MM.1S (cell line): ENCODE measurements at regions not wholly inside any gene's neighbourhood (a gene's known extent, or its start where the extent isn't known, plus 50 kb on each side); places are given as distances from the start of the nearest gene placed in this dataset.

Experiments
- DNase-seq: peaks from one replicate; pipeline ENCODE4 v3.0.0-alpha.2; 2015
- H2AFZ ChIP-seq: fragments of 300-600 bp; sonication (generic); 2 replicates; pipeline ENCODE4 v1.6.0; 2016; ENCODE audit warnings: antibody characterized with exemption, low read length
- H3F3A ChIP-seq: fragments of 300-600 bp; sonication (generic); 2 replicates; pipeline ENCODE4 v1.6.1; 2016; ENCODE audit warnings: mild to moderate bottlenecking, antibody characterized with exemption, low read length, moderate library complexity, mixed read lengths; ENCODE audit not compliant: insufficient read depth
- H3K27ac ChIP-seq: fragments of 300-600 bp; sonication (generic); 2 replicates; pipeline ENCODE4 v1.5.1; 2016; ENCODE audit warnings: mild to moderate bottlenecking, low read length
- H3K27me3 ChIP-seq: fragments of 300-600 bp; sonication (generic); replicated peaks from 2 replicates; pipeline ENCODE4 v1.6.0; 2016; ENCODE audit warnings: low read length; ENCODE audit not compliant: insufficient read depth
- H3K36me3 ChIP-seq: fragments of 300-600 bp; sonication (generic); replicated peaks from 2 replicates; pipeline ENCODE4 v1.6.1; 2016; ENCODE audit warnings: mild to moderate bottlenecking, low read length, mixed read lengths; ENCODE audit not compliant: insufficient read depth
- H3K4me1 ChIP-seq: fragments of 300-600 bp; sonication (generic); 2 replicates; pipeline ENCODE4 v1.6.1; 2016; ENCODE audit warnings: low read length, mixed read lengths
- H3K4me2 ChIP-seq: fragments of 300-600 bp; sonication (generic); 2 replicates; pipeline ENCODE4 v1.6.0; 2016; ENCODE audit warnings: low read depth, low read length
- H3K4me3 ChIP-seq: fragments of 300-600 bp; sonication (generic); 2 replicates; pipeline ENCODE4 v1.5.1; 2016; ENCODE audit warnings: low read length, mixed read lengths
- H3K79me2 ChIP-seq: fragments of 300-600 bp; sonication (generic); 2 replicates; pipeline ENCODE4 v1.6.1; 2016; ENCODE audit warnings: mixed run types, low read length, mixed read lengths
- H3K9ac ChIP-seq: fragments of 300-600 bp; sonication (generic); 2 replicates; pipeline ENCODE4 v1.6.1; 2016; ENCODE audit warnings: low read length, mixed read lengths
- H3K9me2 ChIP-seq: fragments of 300-600 bp; sonication (generic); replicated peaks from 2 replicates; pipeline ENCODE4 v1.6.1; 2016; ENCODE audit warnings: mild to moderate bottlenecking, low read length, mixed read lengths; ENCODE audit not compliant: insufficient read depth
- H3K9me3 ChIP-seq: fragments of 300-600 bp; sonication (generic); replicated peaks from 2 replicates; pipeline ENCODE4 v1.6.1; 2016; ENCODE audit warnings: mild to moderate bottlenecking, low read length, mixed read lengths; ENCODE audit not compliant: insufficient read depth
- H4K20me1 ChIP-seq: fragments of 300-600 bp; sonication (generic); 2 replicates; pipeline ENCODE4 v1.6.1; 2016; ENCODE audit warnings: mild to moderate bottlenecking, low read length, moderate library complexity, mixed read lengths; ENCODE audit not compliant: insufficient read depth
- EZH2 ChIP-seq: fragments of 300-600 bp; sonication (generic); optimal IDR thresholded peaks from 2 replicates; pipeline ENCODE3; 2017; ENCODE audit warnings: low read depth, mild to moderate bottlenecking, antibody characterized with exemption, low read length, mixed read lengths
- EZH2phosphoT487 ChIP-seq: fragments of 300-600 bp; sonication (generic); IDR thresholded peaks from 2 replicates; pipeline ENCODE4 v1.6.1; 2018; ENCODE audit warnings: antibody characterized with exemption, low read length
- TF ChIP-seq, protein P1 (sequence below): fragments of 300-600 bp; sonication (generic); IDR thresholded peaks from 2 replicates; pipeline ENCODE4 v1.5.1; 2016; ENCODE audit warnings: antibody characterized with exemption, low read length, mixed read lengths

DNA sequence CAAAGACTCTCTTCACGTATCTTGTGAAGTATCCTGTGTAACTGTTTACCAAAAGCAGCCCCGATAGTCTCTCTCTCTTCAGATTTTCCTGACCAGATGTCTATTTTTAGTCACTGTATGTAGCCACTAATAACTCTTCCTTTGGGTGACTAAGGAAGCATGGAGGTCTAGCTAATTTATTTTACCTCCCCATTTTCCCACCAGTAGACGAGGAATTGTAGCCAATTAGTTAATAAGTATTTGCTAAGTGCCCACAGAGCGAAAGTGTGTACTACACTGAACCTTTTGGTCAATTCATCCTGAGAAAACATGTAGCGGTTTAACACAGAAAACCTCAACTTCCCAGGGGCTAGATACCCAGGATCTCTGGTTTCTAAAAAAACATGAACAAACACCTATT lies 180.6 kb downstream of the TBX18 start:
- H3K4me2 ChIP-seq = no peak overlapping the region
- peaks cover 14% of the 10 kb centered on the region for H3K4me1 ChIP-seq
- no peaks in the 10 kb centered on the region for H3K9me3 ChIP-seq
- H3K27ac ChIP-seq = no peak overlapping the region
- H4K20me1 ChIP-seq = no peaks in the 10 kb centered on the region
- no peaks in the 10 kb centered on the region for H3K9me2 ChIP-seq
- H3K36me3 ChIP-seq = no peaks in the 10 kb centered on the region
- no peaks in the 10 kb centered on the region for H3K79me2 ChIP-seq
- DNase-seq = no peak
- no peak overlapping the region for H3K9ac ChIP-seq
- H3K4me3 ChIP-seq = no peak overlapping the region
- H3F3A ChIP-seq = peaks cover 10% of the 10 kb centered on the region
- no peak overlapping the region for H2AFZ ChIP-seq
- TF ChIP-seq EZH2 = no peak
- TF ChIP-seq EZH2phosphoT487 = no peak
- TF ChIP-seq, protein P1, sequence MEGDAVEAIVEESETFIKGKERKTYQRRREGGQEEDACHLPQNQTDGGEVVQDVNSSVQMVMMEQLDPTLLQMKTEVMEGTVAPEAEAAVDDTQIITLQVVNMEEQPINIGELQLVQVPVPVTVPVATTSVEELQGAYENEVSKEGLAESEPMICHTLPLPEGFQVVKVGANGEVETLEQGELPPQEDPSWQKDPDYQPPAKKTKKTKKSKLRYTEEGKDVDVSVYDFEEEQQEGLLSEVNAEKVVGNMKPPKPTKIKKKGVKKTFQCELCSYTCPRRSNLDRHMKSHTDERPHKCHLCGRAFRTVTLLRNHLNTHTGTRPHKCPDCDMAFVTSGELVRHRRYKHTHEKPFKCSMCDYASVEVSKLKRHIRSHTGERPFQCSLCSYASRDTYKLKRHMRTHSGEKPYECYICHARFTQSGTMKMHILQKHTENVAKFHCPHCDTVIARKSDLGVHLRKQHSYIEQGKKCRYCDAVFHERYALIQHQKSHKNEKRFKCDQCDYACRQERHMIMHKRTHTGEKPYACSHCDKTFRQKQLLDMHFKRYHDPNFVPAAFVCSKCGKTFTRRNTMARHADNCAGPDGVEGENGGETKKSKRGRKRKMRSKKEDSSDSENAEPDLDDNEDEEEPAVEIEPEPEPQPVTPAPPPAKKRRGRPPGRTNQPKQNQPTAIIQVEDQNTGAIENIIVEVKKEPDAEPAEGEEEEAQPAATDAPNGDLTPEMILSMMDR = no peak
- no peaks in the 10 kb centered on the region for H3K27me3 ChIP-seq

DNA sequence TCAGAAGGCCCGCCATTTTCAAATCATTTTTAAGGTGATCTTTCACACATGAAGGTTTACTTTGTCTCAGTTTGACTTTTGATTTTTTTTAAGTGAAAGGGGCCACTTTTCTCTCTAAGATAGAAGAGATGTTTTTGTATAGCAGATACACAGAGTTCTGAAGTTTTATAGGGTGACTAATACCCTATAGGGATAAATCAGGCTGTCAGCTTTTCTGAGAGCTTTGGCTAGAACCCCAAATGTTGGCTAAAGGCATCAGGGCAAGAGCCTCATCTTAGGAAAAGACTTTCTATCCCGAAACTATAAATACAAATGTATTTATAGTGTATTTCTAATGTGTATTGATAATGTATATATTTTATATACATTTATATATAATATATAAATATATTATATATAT lies 181.4 kb downstream of the TBX18 start:
- H3K4me2 ChIP-seq = no peak overlapping the region
- H3K36me3 ChIP-seq = no peaks in the 10 kb centered on the region
- H3K27me3 ChIP-seq = no peaks in the 10 kb centered on the region; the same call in 1 of the 2 replicates
- no peak overlapping the region for H3K9ac ChIP-seq
- DNase-seq = no peak
- peaks cover 10% of the 10 kb centered on the region for H3F3A ChIP-seq
- H3K79me2 ChIP-seq = no peaks in the 10 kb centered on the region
- no peak overlapping the region for H3K4me3 ChIP-seq
- H3K9me3 ChIP-seq = no peaks in the 10 kb centered on the region
- TF ChIP-seq, protein P1 = no peak
- no peak for TF ChIP-seq EZH2
- TF ChIP-seq EZH2phosphoT487 = no peak
- no peaks in the 10 kb centered on the region for H3K9me2 ChIP-seq
- H3K4me1 ChIP-seq = peaks cover 14% of the 10 kb centered on the region
- no peak overlapping the region for H2AFZ ChIP-seq
- H3K27ac ChIP-seq = no peak overlapping the region
- no peaks in the 10 kb centered on the region for H4K20me1 ChIP-seq

DNA sequence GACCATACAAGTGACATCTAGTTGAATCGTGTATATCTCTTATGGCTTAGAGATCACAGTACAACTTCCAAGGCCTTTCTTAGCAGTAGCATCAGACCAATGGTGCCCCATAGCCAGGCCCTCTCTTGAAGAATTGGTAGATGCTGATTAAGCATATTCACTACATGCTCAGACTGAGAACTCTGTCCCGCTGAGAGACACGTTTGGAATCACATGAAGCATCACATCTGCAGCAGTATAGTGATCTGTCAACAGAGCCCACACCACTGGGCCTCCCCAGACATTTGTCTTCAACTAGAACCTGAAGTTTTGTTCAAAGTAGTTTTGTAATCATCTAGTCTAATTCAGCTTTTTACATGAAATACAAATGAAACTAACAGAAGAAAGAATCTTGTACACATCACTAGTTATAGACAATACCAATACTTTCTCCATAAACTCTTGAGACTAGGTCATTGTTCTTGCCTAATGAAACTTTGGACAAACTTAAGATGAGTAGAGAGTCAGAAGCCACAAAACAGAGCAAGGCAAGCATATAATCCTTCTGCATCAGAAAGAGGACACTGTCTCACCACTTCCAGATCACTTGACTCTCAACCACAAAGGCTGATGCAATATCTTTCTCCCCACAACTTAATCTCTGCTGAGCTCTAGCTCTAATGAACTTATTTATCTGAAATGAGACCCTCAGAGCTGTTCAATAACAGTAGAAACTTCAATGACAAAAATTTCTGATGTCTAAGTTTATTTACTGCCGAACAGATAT lies 182.7 kb downstream of the TBX18 start:
- H3K9me3 ChIP-seq = no peaks in the 10 kb centered on the region
- H3K9ac ChIP-seq = no peak overlapping the region
- H3K36me3 ChIP-seq = no peaks in the 10 kb centered on the region
- H3K27ac ChIP-seq = peak overlapping the region; percentile 57; the same call in 1 of the 2 replicates
- H3K4me1 ChIP-seq = peaks cover 14% of the 10 kb centered on the region
- H3K79me2 ChIP-seq = no peaks in the 10 kb centered on the region
- H4K20me1 ChIP-seq = no peaks in the 10 kb centered on the region
- H2AFZ ChIP-seq = no peak overlapping the region
- H3K4me2 ChIP-seq = peak overlapping the region; percentile 28
- TF ChIP-seq EZH2phosphoT487 (no peak), EZH2 (no peak)
- TF ChIP-seq, protein P1 = no peak
- H3K4me3 ChIP-seq = no peak overlapping the region
- DNase-seq = peak; percentile 68
- no peaks in the 10 kb centered on the region; the same call in 1 of the 2 replicates for H3K27me3 ChIP-seq
- peaks cover 10% of the 10 kb centered on the region for H3F3A ChIP-seq
- no peaks in the 10 kb centered on the region for H3K9me2 ChIP-seq
